Muscle layer of duodenum (tissue), 2 donors: ENCODE measurements at regions not wholly inside any gene's neighbourhood (a gene's known extent, or its start where the extent isn't known, plus 50 kb on each side); places are given as distances from the start of the nearest gene placed in this dataset.

ENCODE experiments used
- H3K27ac ChIP-seq: one replicate; pipeline ENCODE4 v1.7.0; 2013; ENCODE audit warnings: mild to moderate bottlenecking, low read length
- H3K27me3 ChIP-seq: one replicate; pipeline ENCODE4 v1.7.0; 2013; ENCODE audit warnings: low read depth, mild to moderate bottlenecking, control low read depth, low read length
- H3K36me3 ChIP-seq, 2 donors: one replicate each; pipeline ENCODE4 v1.7.0; 2013; ENCODE audit warnings: low read length in 2 of 2, control low read depth in 1 of 2, mild to moderate bottlenecking in 1 of 2; ENCODE audit not compliant: insufficient read depth in 2 of 2, control insufficient read depth in 1 of 2
- H3K4me1 ChIP-seq, 2 donors: one replicate each; pipeline ENCODE4 v1.7.0; 2013; ENCODE audit warnings: low read length in 2 of 2, mild to moderate bottlenecking in 2 of 2, control low read depth in 1 of 2, moderate library complexity in 1 of 2; ENCODE audit not compliant: insufficient read depth in 2 of 2, control insufficient read depth in 1 of 2
- H3K4me3 ChIP-seq, 2 donors: one replicate each; pipeline ENCODE4 v1.7.0; 2013; ENCODE audit warnings: low read length in 2 of 2, low read depth in 1 of 2, mild to moderate bottlenecking in 1 of 2
- H3K9me3 ChIP-seq, 2 donors: one replicate each; pipeline ENCODE4 v1.7.0; 2013; ENCODE audit warnings: low read length in 2 of 2, control low read depth in 1 of 2, mild to moderate bottlenecking in 1 of 2; ENCODE audit not compliant: control insufficient read depth in 1 of 2
- donor health status: healthy.

DNA sequence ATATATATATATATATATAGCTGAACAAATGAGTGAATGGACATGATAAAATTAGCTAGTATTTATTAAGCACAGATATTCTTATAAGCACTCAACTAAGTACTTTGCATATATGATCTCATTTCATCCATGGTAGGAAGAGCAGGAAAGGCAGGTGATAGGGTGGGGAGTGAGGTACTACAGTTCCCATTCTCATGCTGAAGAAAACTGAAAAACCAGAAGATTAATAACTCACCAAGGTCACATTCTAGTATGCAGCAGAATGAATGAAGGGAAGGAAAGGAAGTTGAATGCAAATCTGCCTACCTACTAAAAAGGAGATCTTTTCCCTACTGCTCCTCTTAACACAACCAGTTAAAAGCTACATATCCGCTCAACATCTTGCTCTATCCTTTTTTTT is 298.1 kb upstream of the TMPO start:
- H3K9me3 ChIP-seq: no peaks in the 10 kb centered on the region
- no peaks in the 10 kb centered on the region for H3K36me3 ChIP-seq
- H3K4me1 ChIP-seq: no peaks in the 10 kb centered on the region
- no peaks in the 10 kb centered on the region for H3K27me3 ChIP-seq
- no peak overlapping the region for H3K27ac ChIP-seq
- H3K4me3 ChIP-seq: no peak overlapping the region

DNA sequence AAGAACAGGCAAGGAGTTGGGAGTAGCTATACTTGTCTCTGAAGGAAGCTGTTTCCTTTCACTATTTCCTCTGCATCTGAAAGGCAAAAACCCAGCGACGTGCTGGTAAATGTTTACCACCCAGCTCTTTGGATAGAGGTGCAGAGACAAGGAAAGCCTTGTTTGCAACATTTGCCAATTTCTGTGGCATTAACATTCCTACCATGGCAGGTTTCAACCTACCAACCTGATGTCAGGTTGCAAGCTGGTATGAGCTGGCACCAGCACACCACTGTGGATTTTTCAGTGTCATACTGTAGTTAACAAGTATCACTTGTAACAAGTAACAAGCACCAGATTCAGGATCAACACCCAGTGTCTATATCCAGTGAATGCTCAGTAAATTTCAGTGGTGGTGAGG is 294.8 kb upstream of the TMPO start:
- H3K36me3 ChIP-seq: no peaks in the 10 kb centered on the region
- H3K27me3 ChIP-seq: no peaks in the 10 kb centered on the region
- H3K4me3 ChIP-seq: no peak overlapping the region
- H3K9me3 ChIP-seq: no peaks in the 10 kb centered on the region
- no peak overlapping the region for H3K27ac ChIP-seq
- no peaks in the 10 kb centered on the region for H3K4me1 ChIP-seq

DNA sequence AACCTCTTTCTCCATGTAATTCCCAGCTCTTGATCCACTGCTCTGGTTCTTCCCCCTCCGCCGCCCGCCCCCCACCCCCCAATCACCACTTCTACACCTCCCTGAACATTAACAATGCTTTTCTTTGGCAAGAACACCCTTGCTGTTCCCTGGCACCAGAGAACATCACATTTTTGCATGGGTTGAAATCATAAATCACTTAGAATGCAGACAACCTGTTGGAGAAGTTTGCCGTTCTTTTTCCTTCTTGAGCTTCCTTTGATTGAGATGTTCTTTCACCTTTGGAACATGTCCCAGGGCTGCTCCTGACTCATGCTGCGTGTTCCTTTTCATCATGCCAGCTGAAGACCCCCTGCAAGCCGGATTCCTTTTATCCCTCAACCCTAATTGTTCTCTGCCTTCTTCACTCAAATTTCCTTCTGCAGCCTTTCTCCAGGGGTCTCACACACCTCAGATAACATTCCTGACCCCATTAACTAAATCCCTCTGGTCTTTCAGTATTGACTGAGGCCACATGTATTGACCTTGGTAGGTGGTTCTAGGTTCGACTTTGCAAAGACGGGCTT is 294.1 kb upstream of the TMPO start:
- Histone ChIP-seq H3K36me3 (no peaks in the 10 kb centered on the region), H3K27me3 (no peaks in the 10 kb centered on the region), H3K27ac (no peak overlapping the region), H3K4me1 (no peaks in the 10 kb centered on the region), H3K9me3 (no peaks in the 10 kb centered on the region), H3K4me3 (no peak overlapping the region)

DNA sequence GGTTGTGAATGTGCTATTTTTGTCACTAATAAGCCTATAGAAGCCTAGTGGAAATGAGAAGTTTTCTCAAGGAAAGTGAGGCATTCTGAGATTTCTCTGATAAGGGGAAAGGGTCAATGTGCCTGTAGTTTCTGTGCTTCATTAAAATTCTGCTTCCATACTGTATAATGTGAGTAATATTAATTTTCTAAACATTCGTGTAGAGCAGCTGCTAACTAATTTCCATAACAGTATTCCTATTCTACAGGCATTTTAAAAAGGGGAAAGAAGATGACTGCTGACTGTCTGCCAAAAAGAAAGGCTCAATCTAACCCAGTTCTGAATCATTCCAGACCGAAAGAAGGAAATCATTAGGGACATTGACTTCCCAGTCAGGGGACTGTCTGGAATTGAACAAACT is 293.3 kb upstream of the TMPO start:
- no peak overlapping the region for H3K27ac ChIP-seq
- H3K4me3 ChIP-seq: no peak overlapping the region
- no peaks in the 10 kb centered on the region for H3K27me3 ChIP-seq
- H3K36me3 ChIP-seq: no peaks in the 10 kb centered on the region
- no peaks in the 10 kb centered on the region for H3K4me1 ChIP-seq
- no peaks in the 10 kb centered on the region for H3K9me3 ChIP-seq

- Histone ChIP-seq H3K27ac (no peak overlapping the region), H3K36me3 (no peaks in the 10 kb centered on the region), H3K27me3 (no peaks in the 10 kb centered on the region), H3K4me3 (no peak overlapping the region), H3K4me1 (no peaks in the 10 kb centered on the region), H3K9me3 (no peaks in the 10 kb centered on the region)
Measured at GRCh38 chr12:98224584-98225221, 290.7 kb upstream of the TMPO start.

- H3K27me3 ChIP-seq: no peaks in the 10 kb centered on the region
- H3K36me3 ChIP-seq: no peaks in the 10 kb centered on the region
- no peaks in the 10 kb centered on the region for H3K9me3 ChIP-seq
- H3K4me3 ChIP-seq: no peak overlapping the region
- no peaks in the 10 kb centered on the region for H3K4me1 ChIP-seq
- no peak overlapping the region for H3K27ac ChIP-seq
Measured at GRCh38 chr12:98227162-98227561, 288.2 kb upstream of the TMPO start.

DNA sequence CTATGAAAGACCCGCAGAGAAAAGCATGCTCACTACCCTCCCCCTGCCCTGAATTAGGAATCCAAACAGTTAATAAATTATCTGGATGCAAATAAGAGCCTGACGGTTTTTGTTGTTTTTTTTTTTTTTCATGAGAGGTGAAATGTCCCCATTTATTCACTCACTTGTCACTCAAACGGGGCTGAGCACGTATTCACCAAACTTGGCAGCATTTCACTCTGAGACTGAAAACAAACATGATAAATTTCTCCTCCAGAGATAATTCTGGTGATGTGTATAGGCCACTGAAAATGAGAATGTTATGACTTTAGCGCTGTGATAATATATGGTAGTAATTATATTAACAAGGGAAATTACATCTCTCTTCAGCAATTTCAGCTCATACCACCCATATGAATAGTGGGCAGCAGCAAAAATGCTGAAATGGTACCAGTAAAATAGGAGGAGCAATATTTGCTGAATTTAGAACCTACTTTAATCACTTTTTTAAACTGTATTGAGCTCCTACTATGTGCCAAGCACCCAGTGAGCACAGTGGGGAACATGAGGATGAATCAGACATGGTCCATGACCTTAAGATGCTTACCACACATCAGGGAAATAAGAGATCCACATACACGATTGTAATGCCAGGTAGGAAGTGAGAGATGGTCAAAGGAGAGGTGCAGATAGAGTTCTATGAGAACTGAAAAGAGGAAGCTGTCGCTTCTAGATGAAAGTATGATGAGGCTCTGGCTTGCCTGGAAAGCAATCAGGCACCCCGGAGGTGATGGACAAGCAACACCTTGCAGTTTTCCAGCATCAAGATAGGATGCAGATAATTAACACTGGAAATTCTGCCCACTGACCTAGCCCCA is 286.5 kb upstream of the TMPO start:
- Histone ChIP-seq H3K4me3 (no peak overlapping the region), H3K27me3 (no peaks in the 10 kb centered on the region), H3K4me1 (no peaks in the 10 kb centered on the region), H3K36me3 (no peaks in the 10 kb centered on the region), H3K9me3 (no peaks in the 10 kb centered on the region), H3K27ac (no peak overlapping the region)

DNA sequence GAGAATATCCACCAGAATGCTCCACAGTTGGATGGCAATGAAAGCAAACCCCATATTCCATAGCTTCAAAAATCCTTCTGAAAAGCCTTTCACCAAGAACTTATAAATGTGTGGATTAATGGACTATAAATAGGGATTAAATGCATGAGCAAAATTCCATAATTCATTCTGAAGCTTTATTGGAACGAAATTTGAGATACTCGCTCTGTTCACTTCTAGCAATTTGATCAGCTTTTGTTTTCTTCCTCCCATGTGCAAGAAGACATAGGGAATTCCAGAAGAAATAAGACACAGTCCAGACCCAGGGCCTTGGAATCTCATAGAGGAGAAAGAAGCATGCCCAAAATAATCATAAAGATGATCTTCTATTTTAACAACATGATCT is 285.9 kb upstream of the TMPO start:
- Histone ChIP-seq H3K27me3 (no peaks in the 10 kb centered on the region), H3K27ac (no peak overlapping the region), H3K4me3 (no peak overlapping the region), H3K36me3 (no peaks in the 10 kb centered on the region), H3K4me1 (no peaks in the 10 kb centered on the region), H3K9me3 (no peaks in the 10 kb centered on the region)

DNA sequence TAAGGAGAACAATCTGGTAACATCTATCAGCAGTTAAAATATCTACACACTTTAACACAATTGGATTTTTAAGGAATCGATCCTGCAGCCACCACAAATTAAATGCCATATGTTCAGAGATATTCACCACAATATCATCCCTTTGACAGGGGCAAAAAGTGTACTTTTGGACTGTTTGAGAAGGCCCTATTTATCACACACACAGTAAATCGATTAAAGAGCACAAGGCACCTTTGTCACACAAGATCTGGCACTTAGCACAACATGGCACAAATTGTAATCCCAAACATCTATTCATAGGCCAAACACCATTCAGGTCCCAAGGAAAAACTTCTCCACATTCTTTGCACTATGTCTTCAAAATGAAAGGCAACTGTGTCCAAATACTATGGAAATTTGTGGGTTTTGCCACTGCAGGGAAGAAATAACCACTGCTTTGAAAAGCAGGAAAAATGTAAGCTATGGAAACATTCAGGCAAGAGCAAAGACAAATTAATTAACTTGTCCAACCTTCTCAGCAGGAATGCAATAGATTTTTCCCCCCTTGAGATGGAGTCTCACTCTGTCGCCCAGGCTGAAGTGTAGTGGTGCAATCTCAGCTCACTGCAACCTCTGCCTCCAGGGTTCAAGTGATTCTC is 282.5 kb upstream of the TMPO start:
- Histone ChIP-seq H3K27me3 (no peaks in the 10 kb centered on the region), H3K27ac (no peak overlapping the region), H3K4me1 (no peaks in the 10 kb centered on the region), H3K9me3 (no peaks in the 10 kb centered on the region), H3K36me3 (no peaks in the 10 kb centered on the region), H3K4me3 (no peak overlapping the region)

- Histone ChIP-seq H3K9me3 (no peaks in the 10 kb centered on the region), H3K4me3 (no peak overlapping the region), H3K27ac (no peak overlapping the region), H3K27me3 (no peaks in the 10 kb centered on the region), H3K4me1 (no peaks in the 10 kb centered on the region), H3K36me3 (no peaks in the 10 kb centered on the region)
Measured at GRCh38 chr12:98235301-98235700, 280.1 kb upstream of the TMPO start.

DNA sequence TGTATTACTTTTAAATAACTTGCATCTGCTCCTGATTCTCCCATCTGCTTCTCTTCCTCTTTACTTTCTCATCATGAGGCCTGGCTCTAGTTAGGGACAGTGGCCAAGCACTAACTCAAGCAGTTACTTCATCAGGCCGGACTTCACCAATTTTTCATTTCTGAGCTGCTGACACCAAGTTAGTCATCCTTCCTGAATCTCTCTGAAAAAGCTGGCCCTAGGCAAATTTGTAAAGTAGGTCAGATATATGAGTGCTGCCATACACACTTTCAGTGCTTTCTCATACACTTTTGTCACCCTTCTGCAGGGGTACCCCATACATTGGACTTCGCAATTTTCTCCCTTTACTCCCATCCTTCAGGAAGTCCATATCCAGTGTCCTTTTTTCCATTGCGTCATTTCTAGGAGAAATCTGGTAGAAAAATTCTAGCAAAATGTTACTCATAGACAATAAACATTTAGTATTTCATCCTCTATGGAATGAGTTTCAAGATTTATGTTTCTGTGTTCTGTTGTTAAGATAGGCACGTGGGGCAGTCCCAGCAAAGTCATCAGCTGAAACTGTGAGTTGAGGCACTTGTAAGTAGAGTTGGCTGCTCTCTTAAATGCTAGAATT is 276.8 kb upstream of the TMPO start:
- H3K27me3 ChIP-seq: no peaks in the 10 kb centered on the region
- no peaks in the 10 kb centered on the region for H3K36me3 ChIP-seq

More for the DNA sequence above, 276.8 kb upstream of the TMPO start:
- H3K4me1 ChIP-seq: no peaks in the 10 kb centered on the region
- H3K27ac ChIP-seq: no peak overlapping the region
- H3K9me3 ChIP-seq: peaks cover 0 to 5% of the 10 kb centered on the region in 2 donors
- H3K4me3 ChIP-seq: no peak overlapping the region
